CD4-positive, alpha-beta T cell treated with Interleukin-4 for 1 hour (primary cell): ENCODE measurements at regions not wholly inside any gene's neighbourhood (a gene's known extent, or its start where the extent isn't known, plus 50 kb on each side); places are given as distances from the start of the nearest gene placed in this dataset.

Source experiments
- DNase-seq, 2 donors: peaks; one replicate each; pipeline ENCODE4 v3.0.0-alpha.2; 2020 to 2022

GRCh38 chr17:34692920-34693319 lies 113.5 kb downstream of the TMEM132E start:
- no peak for DNase-seq
